ENCODE measurements at regions not wholly inside any gene's neighbourhood (a gene's known extent, or its start where the extent isn't known, plus 50 kb on each side); places are given as distances from the start of the nearest gene placed in this dataset.
A peak's percentile ranks its signal among the peaks of the same experiment; 100 is the strongest.

GRCh38 chr12:16685107-16685506 is 79.1 kb upstream of the LMO3 start:
- no peak overlapping the region for H3K23ac ChIP-seq (ENCODE audit: insufficient read length, low read depth, low read length)
- no peaks in the 10 kb centered on the region for H3K79me1 ChIP-seq (ENCODE audit: insufficient read depth, low read depth, low read length, poor library complexity, severe bottlenecking)
- H3K18ac ChIP-seq (ENCODE audit: insufficient read length, low read depth, low read length): no peak overlapping the region
- H3K9me3 Mint-ChIP-seq: no peaks in the 10 kb centered on the region
- no peaks in the 10 kb centered on the region for H3K23me2 ChIP-seq (ENCODE audit: insufficient read length, low read depth, low read length, poor library complexity, severe bottlenecking)
- no peaks in the 10 kb centered on the region for H3K79me2 ChIP-seq (ENCODE audit: insufficient read depth, low read length)
- no peak overlapping the region for H2BK5ac ChIP-seq (ENCODE audit: insufficient read length, low read length)
- no peak overlapping the region for H2BK15ac ChIP-seq (ENCODE audit: low read depth, low read length)
- H4K20me1 ChIP-seq (ENCODE audit: control insufficient read depth, insufficient read depth, insufficient read length): no peaks in the 10 kb centered on the region
- H3K9me3 ChIP-seq (ENCODE audit: control insufficient read depth, low read depth, low read length): no peaks in the 10 kb centered on the region
- H2AFZ ChIP-seq (ENCODE audit: low read length): no peak overlapping the region
- H3K56ac ChIP-seq (ENCODE audit: insufficient read length, low read depth, low read length): no peak overlapping the region
- no peaks in the 10 kb centered on the region for H3K27me3 Mint-ChIP-seq (ENCODE audit: low read depth)
- no peak overlapping the region for H3K4me3 Mint-ChIP-seq
- H3K27ac ChIP-seq (ENCODE audit: insufficient read length, low read depth, low read length): no peak overlapping the region
- no peak overlapping the region for H3K9ac ChIP-seq (ENCODE audit: extremely low read depth, insufficient read length, low read length)
- no peak overlapping the region for H2BK120ac ChIP-seq (ENCODE audit: low read depth, low read length, poor library complexity, severe bottlenecking)
- H3K4me1 Mint-ChIP-seq: no peaks in the 10 kb centered on the region
- peak; percentile 60 for TF ChIP-seq CTCF (conservative IDR thresholded peaks at IDR 0.05)
- H4K91ac ChIP-seq (ENCODE audit: insufficient read length, low read depth, low read length): no peak overlapping the region
- H2BK12ac ChIP-seq (ENCODE audit: insufficient read length, low read depth, low read length): no peak overlapping the region
- no peaks in the 10 kb centered on the region for H3K4me1 ChIP-seq (ENCODE audit: insufficient read depth, low read length)
- no CpG with 5 or more reads among the region's 4 CpGs for WGBS (ENCODE audit: extremely low coverage, insufficient read length, low lambda C conversion rate)
- no peak for DNase-seq
- H3K4ac ChIP-seq (ENCODE audit: low read depth, low read length): no peak overlapping the region
- H2AK5ac ChIP-seq (ENCODE audit: insufficient read length, low read length): no peak overlapping the region
- H4K5ac ChIP-seq (ENCODE audit: insufficient read length, low read depth, low read length): no peak overlapping the region
- H4K8ac ChIP-seq (replicated peaks; ENCODE audit: insufficient read length, low read depth, low read length): no peak overlapping the region
- no peak overlapping the region for H3T11ph ChIP-seq (ENCODE audit: low read length)
- H3K14ac ChIP-seq (ENCODE audit: insufficient read depth, low read length): no peak overlapping the region
- H3K27ac Mint-ChIP-seq: no peak overlapping the region
- no peak overlapping the region for H2BK20ac ChIP-seq (ENCODE audit: low read depth, low read length, poor library complexity, severe bottlenecking)
- no peaks in the 10 kb centered on the region for H3K27me3 ChIP-seq (ENCODE audit: insufficient read depth, low read length)
- H3K36me3 Mint-ChIP-seq (ENCODE audit: insufficient read depth in 1 of 3, low read depth in 3 of 3): no peaks in the 10 kb centered on the region
- H3K4me2 ChIP-seq (ENCODE audit: insufficient read depth, insufficient read length, low read length): no peak overlapping the region
